ENCODE measurements at regions not wholly inside any gene's neighbourhood (a gene's known extent, or its start where the extent isn't known, plus 50 kb on each side); places are given as distances from the start of the nearest gene placed in this dataset.
"Not testable (repeated sequence)": the region's sequence is repeated elsewhere in the genome, so short reads cannot be mapped to it uniquely, and the experiment has no call there.

- TF ChIP-seq ZFX (IDR thresholded peaks at IDR 0.05) = no peak
- TF ChIP-seq CTCF (conservative IDR thresholded peaks at IDR 0.05) = no peak
- H3K27ac ChIP-seq = no peak overlapping the region
Measured at GRCh38 chr2:210860276-210860675, 303.9 kb downstream of the CPS1 start.

DNA sequence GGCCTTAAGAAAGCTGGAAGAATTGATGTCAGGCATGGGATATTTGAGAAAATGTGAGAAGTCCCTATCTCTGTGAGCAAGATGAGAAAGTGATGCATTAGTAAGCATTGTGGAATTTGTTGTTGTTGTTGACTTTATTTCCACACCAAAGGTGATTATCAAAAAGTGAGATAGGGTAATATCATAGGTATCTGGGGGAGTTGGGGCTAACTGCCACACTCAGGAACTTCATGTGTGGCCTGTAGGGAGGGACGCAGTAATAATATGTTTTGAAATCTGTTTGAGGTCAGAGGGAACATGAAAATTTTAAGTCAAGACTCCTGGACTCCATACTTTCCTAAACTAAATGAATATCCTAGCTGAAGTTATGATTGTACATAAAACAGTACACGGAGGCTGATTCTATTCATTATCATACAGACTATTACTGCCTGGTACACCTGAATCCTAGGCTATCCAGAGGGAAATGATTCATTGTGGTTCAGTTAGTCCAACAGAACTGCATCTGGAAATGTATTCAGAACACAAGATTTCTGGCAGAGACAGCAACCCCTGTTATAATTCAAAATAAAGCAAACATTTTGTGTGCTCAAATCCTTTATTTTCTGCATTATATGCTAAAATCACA is 304.8 kb downstream of the CPS1 start:
- no peak overlapping the region for H3K27ac ChIP-seq
- TF ChIP-seq ZFX (IDR thresholded peaks at IDR 0.05) = no peak
- TF ChIP-seq CTCF (conservative IDR thresholded peaks at IDR 0.05) = no peak

DNA sequence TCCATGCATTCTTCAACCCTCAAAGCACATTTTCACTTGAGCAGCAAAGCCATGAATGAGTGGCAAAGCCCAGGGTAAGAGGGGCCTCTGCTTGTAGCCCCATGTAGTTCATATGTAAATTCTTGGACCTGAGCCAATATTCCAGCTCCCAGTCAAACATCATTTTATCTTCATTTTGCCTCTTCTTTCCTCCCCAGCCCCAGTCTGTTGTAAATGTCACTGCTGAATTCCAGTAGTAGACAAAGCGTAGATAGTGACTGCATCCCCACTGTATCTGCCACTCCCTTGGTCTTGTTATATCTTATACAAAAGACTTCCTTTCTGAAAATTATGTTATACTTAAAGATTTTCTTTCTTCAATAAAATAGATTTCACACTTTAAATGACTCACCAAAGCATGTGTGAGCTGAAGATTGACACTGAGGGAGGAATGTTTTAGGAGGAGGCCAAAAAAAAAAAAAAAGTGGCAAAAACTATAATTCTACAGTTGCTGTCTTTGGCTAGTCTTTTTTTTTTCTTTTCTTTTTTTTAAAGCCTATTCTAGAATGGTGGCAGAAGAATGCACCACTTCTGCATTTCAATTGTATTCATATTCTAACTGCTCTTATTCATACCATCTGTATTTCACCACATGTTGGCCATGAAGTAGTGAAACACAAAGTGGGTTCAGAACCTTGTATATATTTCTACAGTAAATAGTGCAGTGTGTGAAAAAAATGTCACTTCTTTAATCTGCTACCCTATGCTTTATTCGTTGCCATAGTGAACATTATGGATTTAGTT is 306.1 kb downstream of the CPS1 start:
- no peak for TF ChIP-seq ZFX (IDR thresholded peaks at IDR 0.05)
- TF ChIP-seq CTCF (conservative IDR thresholded peaks at IDR 0.05) = no peak
- no peak overlapping the region for H3K27ac ChIP-seq

DNA sequence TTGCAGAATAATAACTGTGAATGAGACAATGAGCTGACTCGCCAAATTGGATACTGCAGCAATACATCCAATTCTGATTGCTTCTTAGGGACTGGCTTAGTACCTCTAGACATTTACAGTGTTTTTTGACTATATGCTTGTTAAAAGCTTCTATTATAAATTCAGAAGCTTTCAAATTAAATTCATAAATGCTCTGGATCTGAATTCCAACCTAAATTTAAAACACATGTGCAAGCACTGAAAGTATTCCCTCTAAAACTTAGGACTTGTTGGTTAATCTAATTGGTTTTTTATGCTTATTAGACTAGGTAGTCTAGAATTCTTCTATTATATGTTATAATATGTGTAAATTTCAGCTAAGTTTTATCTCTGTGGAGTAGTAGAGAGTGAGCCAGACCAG is 306.9 kb downstream of the CPS1 start:
- TF ChIP-seq CTCF (conservative IDR thresholded peaks at IDR 0.05) (no peak), ZFX (IDR thresholded peaks at IDR 0.05) (no peak)
- H3K27ac ChIP-seq = no peak overlapping the region

DNA sequence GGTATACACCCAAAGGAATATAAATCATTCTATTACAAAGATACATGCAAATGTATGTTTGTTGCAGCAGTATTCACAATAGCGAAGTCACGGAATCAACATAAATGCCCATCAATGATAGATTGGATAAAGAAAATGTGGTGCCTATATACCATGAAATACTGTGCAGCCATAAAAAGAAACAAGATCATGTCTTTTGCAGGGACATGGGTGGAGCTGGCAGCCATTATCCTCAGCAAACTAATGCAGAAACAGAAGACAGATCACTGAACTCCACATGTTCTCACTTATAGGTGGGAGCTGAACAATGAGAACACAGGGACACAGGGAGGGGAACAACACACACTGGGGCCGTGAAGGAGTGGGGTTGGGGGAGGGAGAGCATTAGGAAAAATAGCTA is 315.2 kb downstream of the CPS1 start:
- H3K27ac ChIP-seq = not testable (repeated sequence)

GRCh38 chr2:210873631-210874030 is 317.2 kb downstream of the CPS1 start:
- TF ChIP-seq ZFX (IDR thresholded peaks at IDR 0.05) = no peak
- TF ChIP-seq CTCF (conservative IDR thresholded peaks at IDR 0.05) = no peak
- H3K27ac ChIP-seq = no peak overlapping the region

GRCh38 chr2:210884227-210884626 is 327.8 kb downstream of the CPS1 start:
- H3K27ac ChIP-seq = no peak overlapping the region
- TF ChIP-seq ZFX (IDR thresholded peaks at IDR 0.05) = no peak
- TF ChIP-seq CTCF (conservative IDR thresholded peaks at IDR 0.05) = no peak

- no peak overlapping the region for H3K27ac ChIP-seq
- TF ChIP-seq ZFX (IDR thresholded peaks at IDR 0.05) (no peak), CTCF (conservative IDR thresholded peaks at IDR 0.05) (no peak)
Measured at GRCh38 chr2:210888035-210888434, 331.6 kb downstream of the CPS1 start.
